ENCODE measurements at regions not wholly inside any gene's neighbourhood (a gene's known extent, or its start where the extent isn't known, plus 50 kb on each side); places are given as distances from the start of the nearest gene placed in this dataset.

- Mint-ChIP-seq H3K36me3 (ENCODE audit: low read depth) (no peaks in the 10 kb centered on the region), H3K4me3 (no peak overlapping the region), H3K27me3 (no peaks in the 10 kb centered on the region), H3K27ac (no peak overlapping the region), H3K4me1 (no peaks in the 10 kb centered on the region), H3K9me3 (peaks cover 3% of the 10 kb centered on the region)
- intact Hi-C loops (cut with micrococcal nuclease) = no loop called here
- DNase-seq = no peak
- CTCF ChIA-PET = no interaction called here
- no peak for ATAC-seq (ENCODE audit: low read depth)
- TF ChIP-seq CTCF (IDR thresholded peaks at IDR 0.05) = no peak
- POLR2A ChIA-PET = no interaction called here
These were observed 1584.8 kb upstream of the ADGRL3 start for GRCh38 chr4:59615316-59615715.

- H3K4me3 Mint-ChIP-seq = no peak overlapping the region
- DNase-seq (no peak), ATAC-seq (ENCODE audit: low read depth) (no peak)
- no peak for TF ChIP-seq CTCF (IDR thresholded peaks at IDR 0.05)
- H3K27me3 Mint-ChIP-seq = no peaks in the 10 kb centered on the region
- H3K9me3 Mint-ChIP-seq = peaks cover 6% of the 10 kb centered on the region
- no peak overlapping the region for H3K27ac Mint-ChIP-seq
- no peaks in the 10 kb centered on the region for H3K36me3 Mint-ChIP-seq (ENCODE audit: low read depth)
- CTCF ChIA-PET = no interaction called here
- intact Hi-C loops (cut with micrococcal nuclease) = no loop called here
- H3K4me1 Mint-ChIP-seq = no peaks in the 10 kb centered on the region
- POLR2A ChIA-PET = no interaction called here
These were observed 1570.8 kb upstream of the ADGRL3 start for GRCh38 chr4:59629348-59629747.

GRCh38 chr4:59630235-59630634 lies 1569.9 kb upstream of the ADGRL3 start:
- ChIA-PET CTCF (no interaction called here), POLR2A (no interaction called here)
- H3K27me3 Mint-ChIP-seq = no peaks in the 10 kb centered on the region
- H3K36me3 Mint-ChIP-seq (ENCODE audit: low read depth) = no peaks in the 10 kb centered on the region
- intact Hi-C loops (cut with micrococcal nuclease) = no loop called here
- H3K27ac Mint-ChIP-seq = no peak overlapping the region
- H3K9me3 Mint-ChIP-seq = peaks cover 6% of the 10 kb centered on the region
- no peak overlapping the region for H3K4me3 Mint-ChIP-seq
- DNase-seq (no peak), ATAC-seq (ENCODE audit: low read depth) (no peak)
- TF ChIP-seq CTCF (IDR thresholded peaks at IDR 0.05) = no peak
- no peaks in the 10 kb centered on the region for H3K4me1 Mint-ChIP-seq

- H3K4me3 Mint-ChIP-seq = no peak overlapping the region
These were observed 1569.2 kb upstream of the ADGRL3 start for GRCh38 chr4:59630922-59631321.

GRCh38 chr4:59637596-59637995 lies 1562.5 kb upstream of the ADGRL3 start:
- Mint-ChIP-seq H3K4me1 (no peaks in the 10 kb centered on the region), H3K4me3 (no peak overlapping the region), H3K36me3 (ENCODE audit: low read depth) (no peaks in the 10 kb centered on the region), H3K27ac (no peak overlapping the region), H3K27me3 (no peaks in the 10 kb centered on the region), H3K9me3 (peaks cover 16% of the 10 kb centered on the region)
- DNase-seq (no peak), ATAC-seq (ENCODE audit: low read depth) (no peak)
- no peak for TF ChIP-seq CTCF (IDR thresholded peaks at IDR 0.05)
- CTCF ChIA-PET = no interaction called here
- POLR2A ChIA-PET = no interaction called here
- intact Hi-C loops (cut with micrococcal nuclease) = no loop called here

More at GRCh38 chr4:59630922-59631321, 1569.2 kb upstream of the ADGRL3 start:
- DNase-seq = no peak
- H3K27ac Mint-ChIP-seq = no peak overlapping the region
- no peak for ATAC-seq (ENCODE audit: low read depth)
- no peaks in the 10 kb centered on the region for H3K36me3 Mint-ChIP-seq (ENCODE audit: low read depth)
- no peaks in the 10 kb centered on the region for H3K27me3 Mint-ChIP-seq
- ChIA-PET CTCF (no interaction called here), POLR2A (no interaction called here)
- intact Hi-C loops (cut with micrococcal nuclease) = no loop called here
- peaks cover 4% of the 10 kb centered on the region for H3K9me3 Mint-ChIP-seq
- no peak for TF ChIP-seq CTCF (IDR thresholded peaks at IDR 0.05)
- H3K4me1 Mint-ChIP-seq = no peaks in the 10 kb centered on the region
